Superior temporal gyrus (tissue), 1 donor: ENCODE measurements at regions not wholly inside any gene's neighbourhood (a gene's known extent, or its start where the extent isn't known, plus 50 kb on each side); places are given as distances from the start of the nearest gene placed in this dataset.
A peak's percentile ranks its signal among the peaks of the same experiment; 100 is the strongest.

Experiments used
- DNase-seq: peaks from one replicate; pipeline ENCODE4 v3.0.0-alpha.2; 2016; ENCODE audit errors: extremely low spot score

DNA sequence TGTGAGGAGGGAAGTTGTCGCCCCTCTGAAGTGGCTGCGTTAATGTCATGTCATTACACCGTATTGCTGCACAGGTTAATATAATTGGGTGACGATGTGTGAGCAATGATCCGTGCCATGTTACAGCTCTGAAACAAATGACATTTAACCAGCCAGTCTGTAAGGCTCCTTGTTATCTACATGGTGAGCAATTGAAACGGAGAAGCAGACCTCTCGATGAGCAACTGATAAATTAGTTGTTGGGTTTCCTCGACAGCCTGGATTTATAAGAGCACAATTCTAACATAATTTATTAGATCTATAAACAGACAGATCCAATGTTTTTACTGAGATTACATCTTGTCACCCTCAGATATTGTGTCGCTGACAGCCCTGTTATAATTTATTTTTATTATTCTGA lies 49.9 kb upstream of the MAFB start:
- no peak for DNase-seq

DNA sequence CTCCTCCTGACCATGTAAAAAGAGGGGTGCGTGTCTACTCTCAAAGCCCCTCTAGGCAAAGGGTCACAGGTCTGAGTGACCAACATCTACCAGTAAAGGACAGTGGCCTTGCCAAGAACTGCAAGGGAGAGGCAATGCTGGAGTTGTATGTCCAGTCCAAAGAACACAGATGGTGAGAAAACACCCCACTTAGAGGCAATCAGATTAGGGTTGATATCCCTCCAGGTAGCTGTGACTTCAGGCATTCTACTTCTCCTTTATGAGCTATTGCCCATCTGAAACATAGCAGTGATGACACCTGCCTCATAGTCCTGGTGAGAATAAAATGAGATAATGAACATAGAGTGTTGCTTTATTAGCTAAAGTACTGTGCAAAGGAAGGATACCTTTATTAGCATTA lies 50.8 kb upstream of the MAFB start:
- DNase-seq: no peak

DNA sequence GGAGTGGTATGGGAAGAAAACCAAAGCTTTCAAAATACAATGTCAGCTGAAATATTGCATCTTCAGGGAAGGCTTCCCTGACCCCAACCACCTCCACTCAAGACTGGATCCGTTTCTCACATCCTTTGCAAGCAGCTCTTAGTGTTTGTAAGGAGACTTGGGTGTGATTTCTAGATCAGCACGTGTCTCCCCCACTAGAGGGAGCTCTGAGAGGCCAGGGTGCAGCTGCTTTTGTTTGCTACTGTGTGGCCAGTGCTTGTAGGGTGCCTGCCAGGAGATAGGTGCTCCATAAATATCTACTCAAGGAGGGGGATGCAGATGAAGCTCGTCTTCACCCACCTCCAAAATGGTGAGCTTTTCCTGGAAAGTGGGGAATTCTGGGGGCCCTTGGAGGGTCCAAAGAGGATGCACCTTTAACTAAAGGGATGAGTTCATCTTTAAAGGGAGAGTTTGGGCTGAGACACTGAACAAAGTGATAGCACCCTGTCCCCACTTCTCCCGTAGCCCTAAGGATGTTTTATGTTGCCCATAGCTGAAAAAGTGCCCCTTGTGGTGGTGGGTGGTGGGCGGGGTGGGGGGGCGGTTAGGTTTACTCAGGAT lies 52.6 kb upstream of the MAFB start:
- no peak for DNase-seq

DNA sequence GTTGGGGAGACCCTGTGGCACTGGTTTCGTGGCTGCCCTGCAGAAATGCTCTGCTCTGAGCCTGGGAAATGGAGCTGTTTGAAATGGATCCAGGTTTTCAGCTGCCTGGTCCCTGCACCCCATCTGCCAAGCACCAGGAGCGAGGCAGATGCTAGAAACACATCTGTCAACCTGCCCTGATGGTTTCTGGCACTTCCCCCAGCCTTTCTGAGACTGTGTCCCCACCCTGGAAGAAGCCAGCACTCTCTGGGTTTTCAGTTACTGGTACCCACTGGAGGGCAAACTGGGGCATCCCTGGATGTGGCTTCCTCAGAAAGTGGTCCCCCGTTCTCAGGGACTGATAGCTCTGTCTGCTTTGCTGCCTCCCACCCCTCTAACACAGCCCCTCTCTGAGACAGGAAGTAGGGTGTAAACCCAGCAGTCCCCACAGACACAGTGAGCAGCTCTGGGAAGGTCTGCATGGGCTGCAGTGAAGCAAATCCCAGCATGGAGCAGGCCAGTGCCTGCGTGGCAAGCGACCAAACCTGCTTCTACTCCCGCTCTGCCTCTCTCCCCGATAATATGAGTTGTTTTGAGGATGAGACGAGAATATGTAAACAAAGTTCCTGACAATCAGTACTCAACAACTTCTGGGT lies 54.2 kb upstream of the MAFB start:
- no peak for DNase-seq

DNA sequence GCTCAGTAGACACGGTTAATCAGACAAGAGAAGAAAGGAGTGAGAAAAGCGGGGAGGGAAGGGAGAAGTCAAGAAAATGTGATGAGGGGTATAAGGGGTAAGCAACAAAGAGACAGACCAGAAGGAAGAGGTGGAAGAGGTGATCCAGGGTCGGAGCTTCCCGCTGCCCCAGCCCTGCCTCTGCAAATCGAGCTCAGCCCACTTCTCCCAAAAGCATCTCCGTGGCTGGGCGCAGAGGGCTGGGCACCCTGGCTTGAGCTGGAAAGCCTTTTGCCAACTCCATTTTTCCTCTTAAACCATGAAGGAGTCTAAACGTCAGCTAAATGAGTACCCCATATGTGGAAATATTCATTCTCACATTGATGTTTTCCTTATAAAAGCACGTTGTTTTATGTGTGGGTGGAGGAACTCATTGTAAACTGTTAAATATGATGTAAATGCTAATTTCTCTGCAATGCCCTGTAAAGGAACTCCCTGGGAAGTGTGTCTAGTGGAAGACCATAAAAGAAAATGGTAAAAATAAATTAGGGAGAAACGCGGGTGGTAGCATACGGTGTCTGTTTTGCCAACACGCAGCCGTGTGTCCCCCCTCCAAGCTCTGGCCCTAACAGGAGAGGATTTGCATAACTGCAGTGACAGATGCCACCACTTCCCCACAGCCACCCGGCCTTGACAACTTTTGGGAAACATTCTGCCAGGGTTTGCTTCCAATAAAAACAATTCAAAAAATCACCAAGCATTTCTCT lies 55.2 kb upstream of the MAFB start:
- DNase-seq: no peak

DNA sequence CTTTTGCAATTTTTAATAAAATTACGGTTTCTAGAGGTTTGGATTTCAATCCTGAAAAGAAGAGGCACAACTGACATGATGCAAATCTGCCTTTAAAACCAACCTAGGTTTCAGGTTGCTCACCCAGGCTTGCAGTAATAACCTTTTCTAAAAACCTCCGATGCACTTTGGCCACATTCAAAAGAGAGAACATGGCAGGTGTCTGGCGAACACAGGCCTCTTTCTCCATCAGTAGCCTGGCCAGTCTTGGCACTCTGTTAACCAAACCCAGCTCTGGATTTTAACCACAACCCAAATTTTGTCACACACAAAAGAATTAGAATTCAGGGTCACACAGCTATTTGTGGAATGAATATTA lies 55.8 kb upstream of the MAFB start:
- DNase-seq: no peak

DNA sequence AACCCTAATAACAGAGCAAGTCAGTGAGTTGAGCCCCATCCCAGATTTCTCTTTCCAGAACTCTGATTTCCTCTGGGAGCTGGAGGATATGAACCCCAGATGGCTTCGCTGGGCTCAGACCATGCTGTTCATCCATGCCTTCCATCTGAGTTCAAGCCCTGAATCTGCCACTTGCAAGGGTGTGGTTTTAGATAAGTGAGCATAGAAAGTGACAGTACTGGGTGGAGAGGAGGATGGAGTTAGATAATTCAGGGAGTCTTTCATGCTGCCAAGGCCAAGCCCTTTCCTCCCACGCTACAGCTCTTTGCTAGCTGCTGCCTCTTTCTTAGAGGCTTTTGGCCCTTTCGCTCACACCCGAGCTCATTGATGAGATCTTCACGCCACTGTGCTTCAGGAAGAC lies 57.2 kb upstream of the MAFB start:
- DNase-seq: no peak

DNA sequence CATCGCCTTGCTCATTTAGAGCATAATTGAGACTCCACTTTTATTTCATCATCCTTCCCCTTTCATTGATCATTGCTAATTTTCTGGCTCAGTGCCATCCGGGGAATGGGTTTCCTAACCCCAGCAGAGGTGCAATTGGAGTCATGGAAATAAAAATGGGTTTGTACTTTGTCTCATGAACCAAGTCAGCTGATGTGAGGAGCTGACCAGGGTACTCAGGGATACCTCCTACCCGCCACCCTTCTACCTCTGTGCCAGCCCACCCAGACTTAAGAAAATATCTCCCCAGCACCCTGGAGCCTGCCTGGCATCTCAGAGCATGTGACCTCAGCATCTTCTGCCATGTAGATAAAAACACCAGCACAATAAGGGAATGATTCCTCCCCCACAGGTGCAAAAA lies 59.1 kb upstream of the MAFB start:
- DNase-seq: no peak

DNA sequence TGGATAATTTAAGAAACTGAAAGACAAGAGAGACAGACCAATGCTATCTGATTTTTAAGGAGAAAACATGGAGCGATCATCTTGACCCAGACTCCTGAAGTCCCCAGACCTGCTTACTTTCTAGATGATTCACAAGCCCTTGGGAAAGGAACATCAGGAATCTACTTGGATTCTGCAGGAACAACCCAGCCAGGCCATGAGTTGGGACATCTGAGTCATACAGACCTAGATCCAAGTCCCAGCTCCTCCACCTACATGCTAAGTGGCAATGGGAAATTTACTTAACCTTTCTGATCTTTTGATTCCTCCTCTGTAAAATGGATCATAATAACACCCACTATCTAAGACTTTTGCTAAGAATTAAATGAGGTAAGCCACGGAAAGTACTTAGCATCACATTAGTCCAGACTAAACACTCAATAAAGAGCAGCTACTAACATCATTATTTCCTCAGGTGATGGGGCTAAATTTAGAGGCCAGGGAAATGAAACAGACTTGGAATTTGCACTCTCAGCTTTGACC lies 61.0 kb upstream of the MAFB start:
- DNase-seq: no peak

DNA sequence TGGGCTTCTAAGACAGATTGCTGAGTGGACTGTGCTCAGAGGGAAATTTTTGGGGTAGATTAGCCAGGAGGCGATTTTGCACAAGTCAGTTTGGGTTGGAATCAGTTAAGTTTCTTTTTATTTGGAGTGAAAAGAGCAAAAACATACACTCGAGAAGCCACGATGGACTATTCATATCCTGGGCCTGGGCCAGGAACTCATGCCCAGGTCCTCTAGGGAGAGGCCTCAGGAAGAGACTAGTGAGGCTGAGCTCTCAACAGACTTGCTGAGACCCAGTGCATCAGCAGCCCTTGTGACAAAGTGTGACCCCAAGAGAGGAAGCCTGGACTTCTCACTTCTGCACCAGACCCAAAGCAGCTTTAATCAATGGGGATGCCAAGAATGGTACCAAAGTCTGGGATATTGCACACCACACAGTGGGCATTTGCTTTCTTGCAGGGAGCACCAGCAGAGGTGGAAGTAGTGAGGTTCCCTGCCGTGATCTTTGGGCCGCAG lies 61.6 kb upstream of the MAFB start:
- DNase-seq: no peak

DNA sequence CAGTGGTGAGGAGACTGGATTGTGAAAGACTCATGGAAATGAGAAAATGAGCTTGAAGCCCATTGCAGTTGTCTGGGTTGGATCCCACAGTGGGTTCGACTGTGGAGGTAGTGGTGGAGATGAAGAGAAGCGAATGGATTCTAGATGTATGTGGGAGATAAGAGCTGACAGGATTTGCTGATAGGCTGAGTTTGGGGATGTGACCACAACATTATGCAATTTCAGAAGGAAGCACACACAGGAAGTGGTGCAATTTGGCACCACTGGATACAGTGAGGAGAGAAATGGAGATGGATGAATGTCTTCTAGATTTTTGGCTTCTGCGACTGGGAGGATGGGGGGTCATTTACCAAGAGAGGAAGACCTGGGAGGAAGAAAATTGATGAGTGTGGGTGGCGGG lies 64.4 kb upstream of the MAFB start:
- no peak for DNase-seq

DNA sequence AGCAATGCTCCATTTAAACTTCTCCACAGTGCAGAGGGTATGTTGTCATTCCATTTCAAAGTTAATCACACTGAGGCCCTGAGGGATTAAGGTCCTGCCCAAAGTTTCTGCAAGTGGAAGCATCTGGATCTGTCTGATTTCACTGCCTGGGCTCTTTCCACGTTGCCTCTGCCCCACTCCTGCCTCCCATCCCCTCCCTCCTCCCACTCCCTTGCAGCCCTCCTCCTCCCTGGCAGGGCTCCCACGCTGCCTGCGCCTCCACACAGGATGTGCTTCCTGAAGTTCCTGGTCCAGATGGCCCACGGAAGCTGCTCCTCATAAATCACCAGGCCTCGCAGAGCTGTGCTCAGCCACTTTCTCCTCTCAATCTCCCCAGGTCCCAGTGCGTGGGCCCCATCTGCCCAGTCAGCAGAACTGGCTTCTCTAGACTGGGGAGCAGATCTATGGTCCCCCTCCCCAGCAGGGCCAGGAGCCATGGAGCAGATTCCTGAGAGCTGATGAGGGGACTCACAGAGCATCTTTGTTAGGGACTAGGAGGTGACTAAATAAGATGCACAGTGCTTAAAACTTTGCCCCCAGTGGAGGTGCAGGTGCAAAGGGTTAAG lies 65.4 kb upstream of the MAFB start:
- no peak for DNase-seq

DNA sequence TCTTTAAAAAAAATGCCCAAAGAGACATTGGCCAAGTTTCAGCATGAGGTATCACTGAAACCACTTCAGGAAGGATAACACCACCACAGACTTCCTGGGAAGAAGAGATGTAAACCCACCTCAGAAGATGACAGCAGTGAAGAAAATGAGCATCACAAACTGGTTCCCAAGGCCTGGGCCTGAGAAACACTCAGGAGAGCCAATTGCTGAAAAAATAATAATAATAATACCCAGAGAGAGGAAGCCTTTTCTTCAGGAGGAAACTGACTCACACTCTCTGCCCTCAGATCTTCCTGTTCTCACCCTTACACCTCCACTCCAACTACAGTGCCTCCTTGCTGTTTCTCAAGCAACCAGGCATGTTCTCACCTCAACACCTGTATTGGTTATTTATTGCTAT lies 68.1 kb upstream of the MAFB start:
- DNase-seq: no peak

DNA sequence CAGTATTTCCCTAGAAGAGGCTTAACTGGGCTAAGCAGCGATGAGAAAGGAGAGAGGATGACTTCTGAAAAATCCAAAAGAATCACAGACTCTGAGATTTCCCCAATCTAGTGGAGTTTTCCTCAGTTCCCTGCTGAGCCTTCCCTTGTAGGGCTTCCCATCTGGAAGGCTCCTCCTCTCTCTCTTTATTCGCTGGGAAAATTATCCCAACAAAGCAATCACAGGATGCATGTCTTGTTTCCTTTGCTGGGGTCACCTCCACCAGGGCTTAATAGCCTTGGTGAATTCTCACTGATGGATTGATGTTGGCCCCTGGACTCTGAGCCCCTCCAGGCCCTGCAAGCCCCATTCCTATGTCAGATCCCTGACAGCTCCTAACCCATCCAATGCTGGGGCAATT lies 69.8 kb upstream of the MAFB start:
- no peak for DNase-seq

DNA sequence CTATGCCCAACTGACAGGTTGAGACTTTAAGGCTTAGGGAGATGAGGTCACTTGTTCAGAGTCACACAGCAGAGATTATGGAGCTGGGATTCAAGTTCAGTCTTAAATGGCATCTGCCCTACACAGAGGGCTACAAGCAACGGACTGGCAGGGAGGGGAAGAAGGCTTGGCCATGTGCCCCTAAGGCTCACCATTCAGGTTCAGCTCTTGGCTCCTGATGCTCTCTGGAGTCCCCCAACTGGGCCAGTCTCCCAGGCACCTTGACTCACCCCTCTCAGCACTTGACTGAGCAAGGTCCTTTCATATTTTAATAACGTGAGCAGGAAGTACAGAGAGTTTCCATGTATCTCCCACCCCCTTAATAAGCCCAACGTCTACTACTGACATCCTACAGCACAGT lies 71.4 kb upstream of the MAFB start:
- no peak for DNase-seq

DNA sequence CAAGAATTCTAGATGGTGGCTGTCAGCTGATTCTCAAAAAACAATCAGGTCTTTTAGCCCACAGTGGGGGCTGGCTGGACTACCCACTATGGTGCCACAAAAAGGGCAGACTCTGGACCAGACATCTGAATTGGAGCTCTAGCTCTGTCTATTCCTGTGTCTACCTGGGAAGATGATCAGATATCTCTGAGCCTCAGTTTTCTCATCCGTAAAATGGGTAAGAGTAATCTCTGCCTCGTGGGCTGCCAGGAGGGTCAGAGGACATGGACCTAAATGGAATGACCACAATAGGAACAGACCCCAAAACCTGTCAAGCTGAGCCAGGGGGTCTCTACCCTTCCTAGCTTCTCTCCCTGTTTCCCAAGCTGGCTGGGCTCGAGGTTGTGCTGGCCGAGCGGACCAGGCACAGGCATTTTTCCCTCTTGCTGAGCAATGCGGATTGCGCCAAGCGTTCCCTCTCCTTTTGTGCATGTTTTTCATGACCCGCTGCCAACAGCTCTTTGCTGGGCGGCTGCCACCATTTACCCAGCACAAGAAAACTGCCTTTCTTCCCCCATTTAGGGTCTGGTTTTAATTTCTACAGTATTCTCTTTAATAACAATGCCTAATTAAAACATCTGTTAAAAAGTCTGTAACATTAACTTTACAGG lies 74.7 kb upstream of the MAFB start:
- DNase-seq: peak; percentile 71

DNA sequence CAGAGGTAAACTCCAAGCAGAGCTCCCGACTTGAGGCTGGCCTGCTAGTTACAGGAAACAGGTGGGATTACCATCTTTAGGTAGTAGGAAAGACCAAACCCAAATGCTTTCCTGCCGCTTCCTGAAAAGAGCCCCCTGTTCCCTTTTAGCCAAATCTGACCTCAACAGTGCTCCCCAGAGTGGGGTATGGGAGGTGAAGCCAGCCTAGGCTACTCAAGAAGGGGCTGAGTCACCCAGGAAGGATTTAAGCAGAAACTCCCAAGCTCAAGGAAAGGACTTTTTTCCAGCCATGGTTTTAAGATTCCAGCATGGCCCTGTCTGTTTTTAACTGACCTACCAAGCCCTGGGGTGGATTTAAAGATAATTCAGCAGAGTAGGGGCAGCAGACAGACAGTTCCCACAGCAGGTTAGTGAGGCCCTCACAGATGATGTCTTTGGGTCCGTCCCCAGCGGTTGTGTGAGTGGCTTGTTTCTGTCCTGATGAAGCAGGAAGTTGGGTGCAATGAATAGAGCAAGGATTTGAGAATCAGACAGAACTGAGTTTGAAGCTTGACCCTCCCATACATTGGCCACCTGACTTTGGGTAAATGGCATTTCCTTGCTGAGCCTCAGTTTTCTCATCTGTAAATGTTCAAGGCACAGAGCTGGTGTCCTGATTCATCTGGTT lies 76.9 kb upstream of the MAFB start:
- DNase-seq: no peak

DNA sequence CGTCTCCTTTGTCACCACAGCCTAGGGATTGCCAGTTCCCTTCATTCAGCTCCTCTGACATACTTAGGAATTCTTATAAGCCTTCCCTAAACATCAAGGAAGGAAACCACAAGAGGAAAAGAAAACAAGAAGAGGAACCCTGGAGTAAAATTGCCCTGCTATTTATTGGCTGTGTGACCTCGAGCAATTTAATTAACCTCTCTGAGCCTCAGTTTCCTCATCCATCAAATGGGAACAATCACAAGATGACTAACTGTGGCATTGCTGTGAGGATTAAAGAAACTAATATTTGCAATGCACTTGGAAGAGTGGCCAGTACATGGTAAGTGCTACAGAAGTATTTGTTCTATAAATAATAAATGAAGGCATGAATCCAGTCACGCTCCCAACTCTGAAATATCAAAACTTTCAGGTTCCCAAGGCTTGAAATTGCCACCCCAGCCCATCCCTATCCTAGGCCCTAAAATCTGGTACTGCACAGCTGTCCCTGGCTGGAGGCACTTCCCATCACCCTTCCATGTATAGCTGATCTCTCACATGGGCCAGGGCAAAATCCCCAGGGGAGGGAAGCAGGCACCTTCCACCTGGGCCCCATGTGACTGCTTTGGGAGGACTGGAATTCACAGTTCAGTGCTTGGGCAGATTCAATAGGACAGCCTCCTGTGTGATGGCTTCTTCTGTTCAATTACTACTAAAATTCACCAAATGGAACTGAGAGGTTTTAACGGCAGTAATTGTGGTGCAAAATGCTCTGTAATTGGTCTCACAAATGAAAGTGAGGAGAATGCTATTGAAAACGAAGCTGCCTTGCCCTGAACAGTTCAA lies 78.0 kb upstream of the MAFB start:
- no peak for DNase-seq

DNA sequence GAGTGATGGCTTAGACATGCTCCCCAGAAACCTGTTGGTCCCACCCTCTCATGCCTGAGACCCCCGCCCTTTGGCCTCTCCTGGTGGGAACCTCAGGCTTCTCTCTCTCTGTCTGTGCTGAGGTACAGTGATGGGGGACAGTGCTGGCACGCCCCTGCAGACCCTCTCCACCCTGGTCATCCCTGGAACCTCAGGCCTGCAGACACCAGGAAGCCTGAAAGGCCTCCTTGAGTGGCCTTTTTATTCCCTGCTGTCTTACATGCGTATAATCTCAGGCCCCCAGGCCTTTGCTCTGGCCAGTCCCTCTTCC lies 78.5 kb upstream of the MAFB start:
- no peak for DNase-seq

DNA sequence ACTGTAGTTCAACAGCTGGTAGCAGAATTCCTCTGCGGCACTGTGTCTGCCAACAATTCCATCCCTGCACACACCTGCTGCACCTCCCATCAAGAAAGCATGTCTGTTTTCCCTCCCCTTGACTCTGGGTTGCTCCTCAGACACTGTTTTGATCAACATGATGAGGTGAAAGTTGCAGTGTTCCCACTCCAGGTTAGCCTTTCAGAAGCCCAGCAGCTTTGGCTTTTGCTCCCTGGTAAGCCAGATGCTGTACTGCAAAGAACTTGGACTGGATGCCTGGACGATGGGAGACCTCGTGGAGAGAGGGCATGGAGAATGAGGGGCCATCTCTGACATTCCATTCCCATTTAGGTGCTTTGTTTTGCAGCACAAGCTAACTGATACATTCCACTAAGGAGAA lies 79.1 kb upstream of the MAFB start:
- DNase-seq: no peak
